ENCODE measurements at regions not wholly inside any gene's neighbourhood (a gene's known extent, or its start where the extent isn't known, plus 50 kb on each side); places are given as distances from the start of the nearest gene placed in this dataset.

DNA sequence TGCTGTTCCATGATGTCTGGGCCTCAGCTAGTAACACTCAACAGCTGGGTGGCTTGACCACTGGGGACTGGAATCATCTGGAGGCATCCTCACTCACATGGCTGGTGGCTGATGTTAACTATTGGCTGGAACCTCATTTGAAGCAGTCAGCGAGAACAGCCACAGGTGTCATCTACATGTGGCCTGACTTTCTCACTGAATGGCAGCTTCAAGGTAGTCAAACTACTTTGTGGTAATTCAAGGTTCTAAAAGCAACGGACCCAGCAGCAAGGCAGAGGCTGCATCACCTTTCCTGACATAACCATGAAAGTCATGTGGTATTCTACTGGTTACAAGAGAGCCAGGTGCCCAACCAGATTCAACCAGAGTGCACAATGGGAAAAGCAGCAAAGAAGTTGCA lies 115.9 kb upstream of the DST start:
- no peak for TF ChIP-seq CTCF (IDR thresholded peaks at IDR 0.05; ENCODE audit: insufficient read depth, low read depth, low read length)

DNA sequence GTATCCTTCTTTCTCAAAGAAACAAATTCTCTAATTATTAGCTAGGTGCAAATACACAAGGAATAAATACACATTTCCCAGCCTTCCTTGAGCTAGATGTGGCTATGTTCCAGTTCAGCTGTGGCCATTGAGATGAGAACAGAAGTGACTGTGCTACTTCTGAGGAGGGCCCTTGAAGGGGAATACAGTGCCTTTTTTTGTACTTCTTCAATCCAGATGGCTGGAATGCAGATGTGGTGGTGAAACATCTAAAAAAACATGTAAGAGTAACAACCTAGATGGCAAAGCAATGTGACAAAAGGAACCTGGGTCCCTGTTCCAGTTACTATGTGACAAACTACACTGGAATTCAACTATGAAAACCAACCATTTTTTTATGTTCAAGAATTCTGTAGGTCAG lies 115.4 kb upstream of the DST start:
- no peak overlapping the region for H3K4me3 ChIP-seq (ENCODE audit: low read depth, low read length)
- TF ChIP-seq CTCF (IDR thresholded peaks at IDR 0.05; ENCODE audit: insufficient read depth, low read depth, low read length): no peak
- no peak for DNase-seq (ENCODE audit: low read depth)

More for the DNA sequence above, 115.9 kb upstream of the DST start:
- H3K4me3 ChIP-seq (ENCODE audit: low read depth, low read length): no peak overlapping the region
- no peak for DNase-seq (ENCODE audit: low read depth)

DNA sequence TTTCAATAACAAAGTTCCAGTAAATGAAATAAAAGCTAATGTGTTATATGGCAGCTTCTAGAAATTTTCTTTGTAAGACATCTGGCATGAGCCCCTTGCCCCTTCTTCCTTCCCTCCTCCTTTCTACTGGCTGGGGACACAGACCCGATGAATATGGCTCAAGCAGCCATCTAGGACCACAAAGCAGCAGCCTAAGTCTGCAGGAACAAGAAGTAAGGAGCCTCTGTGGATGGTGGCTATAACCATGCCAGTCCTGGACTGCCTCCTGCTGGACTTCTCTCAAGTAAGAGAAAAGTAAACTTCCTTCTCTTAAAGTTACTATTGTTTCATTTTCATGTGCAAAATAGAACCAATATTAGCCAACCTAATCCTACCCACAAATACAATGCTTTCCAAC lies 114.9 kb upstream of the DST start:
- H3K4me3 ChIP-seq (ENCODE audit: low read depth, low read length): no peak overlapping the region
- peak; percentile 69 for DNase-seq (ENCODE audit: low read depth)
- TF ChIP-seq CTCF (IDR thresholded peaks at IDR 0.05; ENCODE audit: insufficient read depth, low read depth, low read length): peak; percentile 62

DNA sequence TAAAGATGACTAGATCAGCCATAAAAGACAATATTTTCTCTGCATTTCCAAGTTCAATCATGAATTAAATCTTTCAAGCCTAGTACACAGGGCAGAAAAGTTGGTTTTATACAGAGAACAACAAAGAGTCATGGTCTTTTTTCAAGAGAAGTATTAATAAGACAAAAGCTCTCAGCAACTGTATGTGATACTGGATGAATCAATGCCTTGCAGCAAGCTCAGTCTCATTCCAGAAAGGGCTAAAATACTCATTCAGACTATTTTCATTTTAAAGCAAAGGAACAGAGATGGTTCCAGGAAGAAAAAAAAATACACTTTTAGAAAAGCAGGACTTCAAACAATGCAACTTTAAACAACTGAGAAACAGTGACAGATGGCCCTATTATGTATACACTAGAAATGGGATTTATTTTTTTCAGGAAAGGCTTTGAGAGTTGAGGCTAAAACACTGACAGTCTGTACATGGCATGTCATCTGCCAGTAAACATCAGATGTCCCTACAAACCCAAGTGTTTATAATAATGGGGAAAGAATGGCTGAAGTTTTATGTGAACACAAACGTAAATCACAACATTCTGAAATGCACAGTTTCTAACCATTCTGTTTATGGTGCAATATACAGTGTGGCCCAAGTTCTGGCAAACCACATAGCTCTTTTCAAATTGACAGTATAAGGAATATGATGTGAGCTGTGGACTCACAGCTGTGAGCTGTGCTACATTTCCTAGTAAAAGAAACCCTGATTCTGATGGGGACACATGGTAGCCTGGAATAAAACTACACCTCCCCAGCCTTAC lies 114.3 kb upstream of the DST start:
- no peak for TF ChIP-seq CTCF (IDR thresholded peaks at IDR 0.05; ENCODE audit: insufficient read depth, low read depth, low read length)
- DNase-seq (ENCODE audit: low read depth): peak; percentile 54
- no peak overlapping the region for H3K4me3 ChIP-seq (ENCODE audit: low read depth, low read length)

GRCh38 chr6:56756219-56756789 lies 113.6 kb upstream of the DST start:
- DNase-seq (ENCODE audit: low read depth): no peak
- no peak overlapping the region for H3K4me3 ChIP-seq (ENCODE audit: low read depth, low read length)
- no peak for TF ChIP-seq CTCF (IDR thresholded peaks at IDR 0.05; ENCODE audit: insufficient read depth, low read depth, low read length)

DNA sequence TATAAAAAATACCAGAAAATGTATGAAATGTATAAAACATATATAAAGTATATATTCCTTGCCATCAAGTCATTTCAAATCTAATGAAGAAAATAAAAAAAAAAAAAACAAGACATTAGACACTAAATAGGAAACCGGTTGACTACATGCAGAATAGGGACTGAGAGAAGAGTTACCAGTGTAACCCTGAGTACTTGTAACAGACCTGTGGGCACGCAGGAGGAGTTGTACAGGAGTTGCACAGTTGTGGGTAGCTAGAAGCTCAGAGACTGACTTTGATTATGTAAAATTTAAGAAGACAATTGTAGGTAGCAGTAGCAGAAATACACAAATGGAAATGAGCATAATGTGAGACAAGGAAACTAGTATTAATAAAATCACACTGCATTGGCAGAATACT lies 112.4 kb upstream of the DST start:
- no peak for DNase-seq (ENCODE audit: low read depth)

More for the DNA sequence above, 112.4 kb upstream of the DST start:
- no peak overlapping the region for H3K4me3 ChIP-seq (ENCODE audit: low read depth, low read length)
- TF ChIP-seq CTCF (IDR thresholded peaks at IDR 0.05; ENCODE audit: insufficient read depth, low read depth, low read length): no peak
